Activated CD8-positive, alpha-beta memory T cell treated with anti-CD3 and anti-CD28 coated beads, Interleukin-2, amount 10 ng/mL, durations not matched to agents 7 days and 5 days (primary cell): ENCODE measurements at regions not wholly inside any gene's neighbourhood (a gene's known extent, or its start where the extent isn't known, plus 50 kb on each side); places are given as distances from the start of the nearest gene placed in this dataset.

ENCODE experiments used
- ATAC-seq: fragments of 150-1000 bp; cut with Tn5 transposase; one replicate; pipeline ENCODE4 v1.10.0; 2021; ENCODE audit warnings: moderate library complexity
- CTCF ChIA-PET: fragments of 350-600 bp; sonication (Branson Sonifier 250); formaldehyde crosslinking; loops from one replicate; lab custom pipeline; 2021; ENCODE audit warnings: antibody characterized with exemption; lab: Charles Lee
- DNase-seq: peaks from one replicate; pipeline ENCODE4 v3.0.0-alpha.2; 2020
- H3K27ac Mint-ChIP-seq: one replicate; pipeline ENCODE4 v1.8.0; 2021; ENCODE audit warnings: mild to moderate bottlenecking, mixed read lengths
- H3K27me3 Mint-ChIP-seq: one replicate; pipeline ENCODE4 v1.8.0; 2021; ENCODE audit warnings: mixed read lengths
- H3K36me3 Mint-ChIP-seq: one replicate; pipeline ENCODE4 v1.8.0; 2021; ENCODE audit warnings: mild to moderate bottlenecking, mixed read lengths
- H3K4me1 Mint-ChIP-seq: one replicate; pipeline ENCODE4 v1.8.0; 2021; ENCODE audit warnings: mixed read lengths
- H3K4me3 Mint-ChIP-seq: one replicate; pipeline ENCODE4 v1.8.0; 2021; ENCODE audit warnings: mild to moderate bottlenecking, moderate library complexity, mixed read lengths
- H3K9me3 Mint-ChIP-seq: one replicate; pipeline ENCODE4 v1.8.0; 2022; ENCODE audit warnings: low read depth, mixed read lengths

- Mint-ChIP-seq H3K9me3 (no peaks in the 10 kb centered on the region), H3K36me3 (no peaks in the 10 kb centered on the region), H3K4me1 (no peaks in the 10 kb centered on the region), H3K4me3 (no peak overlapping the region), H3K27me3 (no peaks in the 10 kb centered on the region), H3K27ac (no peak overlapping the region)
- CTCF ChIA-PET, result no interaction called here
- ATAC-seq (no peak), DNase-seq (no peak)
Measured at GRCh38 chr7:47635091-47636080, 53.5 kb upstream of the TNS3 start.

DNA sequence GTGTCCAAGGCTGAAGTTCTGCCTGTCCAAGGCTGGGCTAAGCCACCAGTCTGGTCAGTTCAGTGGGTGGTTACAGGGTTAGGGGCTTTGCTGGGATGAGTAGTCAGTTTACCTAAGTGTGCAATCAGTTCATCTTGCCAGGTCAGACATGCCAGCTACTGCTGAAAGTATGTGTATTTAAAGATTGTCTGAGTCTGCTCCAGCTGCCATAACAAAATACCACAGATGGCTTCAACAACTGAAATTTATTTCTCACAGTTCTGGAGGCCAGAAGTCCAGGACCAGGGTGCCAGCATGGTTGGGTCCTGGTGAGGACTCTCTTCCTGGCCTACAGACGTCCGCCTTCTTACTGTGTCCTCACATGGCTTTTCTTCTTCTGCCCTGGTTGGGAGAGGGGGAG lies 52.4 kb upstream of the TNS3 start:
- no peak overlapping the region for H3K4me3 Mint-ChIP-seq
- no peaks in the 10 kb centered on the region for H3K27me3 Mint-ChIP-seq
- DNase-seq, result no peak
- no peaks in the 10 kb centered on the region for H3K4me1 Mint-ChIP-seq
- ATAC-seq, result no peak
- CTCF ChIA-PET, result no interaction called here
- H3K9me3 Mint-ChIP-seq, result no peaks in the 10 kb centered on the region
- H3K36me3 Mint-ChIP-seq, result no peaks in the 10 kb centered on the region
- H3K27ac Mint-ChIP-seq, result no peak overlapping the region

DNA sequence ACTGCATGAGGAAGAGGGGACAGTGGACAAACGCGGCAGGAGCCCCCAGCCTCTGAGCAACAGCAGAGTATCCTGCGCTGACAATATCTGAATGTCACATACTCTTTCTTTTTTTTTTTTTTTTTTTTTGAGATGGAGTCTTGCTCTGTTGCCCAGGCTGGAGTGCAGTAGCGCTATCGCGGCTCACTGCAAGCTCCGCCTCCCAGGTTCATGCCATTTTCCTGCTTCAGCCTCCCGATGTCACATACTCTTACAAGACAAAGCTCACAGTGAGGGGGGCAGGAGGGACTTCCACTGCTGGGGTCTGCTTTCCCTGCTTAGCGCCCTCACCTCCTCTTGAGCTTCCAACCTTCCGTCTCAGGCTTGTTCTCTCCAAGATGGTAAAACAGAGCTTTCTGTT lies 51.2 kb upstream of the TNS3 start:
- CTCF ChIA-PET, result no interaction called here
- DNase-seq (no peak), ATAC-seq (no peak)
- Mint-ChIP-seq H3K4me3 (no peak overlapping the region), H3K27ac (no peak overlapping the region), H3K27me3 (no peaks in the 10 kb centered on the region), H3K9me3 (no peaks in the 10 kb centered on the region), H3K36me3 (no peaks in the 10 kb centered on the region), H3K4me1 (no peaks in the 10 kb centered on the region)
